Gastrocnemius medialis (tissue), 4 donors: ENCODE measurements at regions not wholly inside any gene's neighbourhood (a gene's known extent, or its start where the extent isn't known, plus 50 kb on each side); places are given as distances from the start of the nearest gene placed in this dataset.
A peak's percentile ranks its signal among the peaks of the same experiment; 100 is the strongest.

Experiments
- ATAC-seq, 2 donors: fragments of 150-250 bp; one replicate each; pipeline ENCODE4 v1.9.1; 2016
- DNase-seq, 2 donors: peaks; one replicate each; pipeline ENCODE4 v3.0.0-alpha.2; 2019
- H3K27ac ChIP-seq, 4 donors: fragments of 200-600 bp; sonication (generic); 1 replicate in 1 of 4; 2 replicates in 3 of 4; pipeline ENCODE4 v1.5.1; 2016 to 2018; ENCODE audit warnings: mild to moderate bottlenecking in 2 of 4, moderate library complexity in 1 of 4
- H3K27me3 ChIP-seq, 3 donors: fragments of 200-600 bp; sonication (generic) in 2 of 3; 1 replicate in 1 of 3; 2 replicates in 2 of 3; pipeline versions ENCODE4 v1.5.1 to v1.6.0; 2016 to 2019; ENCODE audit warnings: mild to moderate bottlenecking in 1 of 3, moderate library complexity in 1 of 3
- H3K36me3 ChIP-seq, 2 donors: fragments of 200-600 bp; sonication (generic) in 1 of 2; one replicate each; pipeline ENCODE4 v1.5.1; 2017 to 2018
- H3K4me1 ChIP-seq, 2 donors: fragments of 200-600 bp; sonication (generic) in 1 of 2; one replicate each; pipeline ENCODE4 v1.5.1; 2016 to 2017; ENCODE audit warnings: mild to moderate bottlenecking in 2 of 2
- H3K4me3 ChIP-seq, 4 donors: fragments of 200-600 bp; sonication (generic) in 3 of 4; 1 replicate in 1 of 4; 2 replicates in 3 of 4; pipeline ENCODE4 v1.5.1; 2016 to 2019; ENCODE audit warnings: mild to moderate bottlenecking in 2 of 4
- H3K9me3 ChIP-seq, 3 donors: fragments of 200-600 bp; sonication (generic) in 2 of 3; 1 replicate in 1 of 3; 2 replicates in 2 of 3; pipeline ENCODE4 v1.5.1; 2016 to 2019
- CTCF ChIP-seq, 5 experiments: fragments of 450-650 bp in 3 of 5; fragments of 200-600 bp in 2 of 5; sonication (generic) in 2 of 5; IDR thresholded peaks in 4 of 5; conservative IDR thresholded peaks in 1 of 5; 1 replicate in 4 of 5; 2 replicates in 1 of 5; pipeline ENCODE4 v1.5.1; 2016 to 2019; ENCODE audit warnings: antibody characterized with exemption in 5 of 5, mild to moderate bottlenecking in 3 of 5, moderate library complexity in 3 of 5
- POLR2A ChIP-seq, 2 donors: fragments of 450-650 bp; IDR thresholded peaks; one replicate each; pipeline ENCODE4 v1.6.1; 2017; ENCODE audit warnings: antibody characterized with exemption in 2 of 2, mild to moderate bottlenecking in 2 of 2, moderate library complexity in 2 of 2
- in situ Hi-C, 4 donors: fragments of 200-750 bp; cut with MboI; loops; one replicate each; pipeline versions ENCODE4 v1.15.0 to v1.8.0; 2017; ENCODE audit warnings: low sequenced_read_pairs in 4 of 4
- intact Hi-C: fragments of 100-400 bp; cut with DNase I; formaldehyde crosslinking; loops from one replicate; pipeline ENCODE4 v1.15.1; 2023; ENCODE audit warnings: low total_unique reads

DNA sequence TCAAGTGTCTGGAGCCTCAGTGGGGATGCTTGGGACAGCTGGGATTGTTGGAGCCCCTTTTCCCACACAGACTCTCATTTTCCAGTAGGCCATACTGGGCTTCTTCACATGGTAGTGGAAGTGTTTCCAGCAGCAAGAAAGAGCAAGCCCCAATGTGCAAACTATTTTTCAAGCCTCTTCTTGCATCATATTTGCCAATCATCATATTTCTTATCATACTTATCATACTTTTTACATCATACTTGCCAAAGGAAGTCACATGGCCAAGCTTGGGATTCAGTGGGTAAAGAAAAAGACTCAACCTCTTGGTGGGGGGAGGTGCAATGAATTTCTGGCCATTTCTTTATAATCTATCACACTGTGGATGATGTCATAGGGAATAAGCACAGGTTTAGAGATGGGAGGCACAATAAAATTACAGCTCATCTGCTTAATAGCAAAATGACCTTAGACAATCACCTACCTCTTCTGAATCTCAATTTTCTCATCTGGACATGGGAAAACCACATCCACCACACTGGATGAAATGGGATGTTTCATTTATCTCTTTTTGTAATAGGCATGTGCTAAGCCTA, 174.2 kb downstream of the MID1IP1 start:
- ATAC-seq: no peak
- Histone ChIP-seq H3K27ac (no peak overlapping the region), H3K36me3 (no peaks in the 10 kb centered on the region), H3K4me1 (no peaks in the 10 kb centered on the region), H3K27me3 (no peaks in the 10 kb centered on the region), H3K9me3 (no peaks in the 10 kb centered on the region), H3K4me3 (no peak overlapping the region)
- TF ChIP-seq POLR2A (IDR thresholded peaks at IDR 0.05) (no peak), CTCF (IDR thresholded peaks at IDR 0.05 in 4 of 5, conservative IDR thresholded peaks at IDR 0.05 in 1 of 5) (no peak)
- intact Hi-C loops (no loop called here), in situ Hi-C loops (loop anchor here in 3 of 4 donors (25.0 kb wide), 2 partner anchors 188 to 213 kb away; no protein-coding TSS in a partner anchor)
- no peak for DNase-seq

DNA sequence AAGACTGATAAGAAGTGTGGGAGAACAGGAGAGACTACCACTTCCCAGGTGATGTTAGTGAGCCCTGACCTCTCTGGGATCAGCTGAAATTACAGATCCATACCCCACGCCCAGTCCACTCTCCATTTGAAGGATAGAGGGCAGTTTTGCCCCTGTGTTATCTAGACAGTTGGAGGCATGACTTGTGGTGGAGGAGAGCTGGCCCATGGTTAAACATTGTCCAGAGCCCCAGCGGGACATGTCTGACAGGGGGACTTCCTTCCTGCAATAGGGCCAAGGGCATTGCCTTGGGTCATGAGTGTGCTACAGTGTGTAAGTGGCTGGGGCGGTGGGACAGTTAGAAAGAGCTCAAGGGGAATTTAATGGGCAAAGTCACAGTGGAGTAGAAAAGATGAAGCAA, 181.1 kb downstream of the MID1IP1 start:
- ATAC-seq (no peak), DNase-seq (no peak)
- no peak overlapping the region for H3K27ac ChIP-seq
- H3K27me3 ChIP-seq: no peaks in the 10 kb centered on the region
- H3K9me3 ChIP-seq: no peaks in the 10 kb centered on the region
- no peaks in the 10 kb centered on the region for H3K36me3 ChIP-seq
- no peaks in the 10 kb centered on the region for H3K4me1 ChIP-seq
- intact Hi-C loops: loop anchor here (5.0 kb wide), 1 partner anchor 230 kb away; no protein-coding TSS in a partner anchor
- TF ChIP-seq CTCF (IDR thresholded peaks at IDR 0.05 in 4 of 5, conservative IDR thresholded peaks at IDR 0.05 in 1 of 5): no peak
- TF ChIP-seq POLR2A (IDR thresholded peaks at IDR 0.05): no peak
- in situ Hi-C loops: loop anchor here in 3 of 4 donors (25.0 kb wide), 2 partner anchors 195 to 220 kb away; no protein-coding TSS in a partner anchor
- H3K4me3 ChIP-seq: no peak overlapping the region

- DNase-seq (no peak), ATAC-seq (no peak)
These were observed 181.6 kb downstream of the MID1IP1 start for GRCh38 chrX:38982843-38983242.

GRCh38 chrX:38985375-38985774, 184.1 kb downstream of the MID1IP1 start:
- DNase-seq: no peak
- no peaks in the 10 kb centered on the region for H3K27me3 ChIP-seq
- ATAC-seq: peak in 1 of 2 donors; percentile 53
- H3K4me1 ChIP-seq: no peaks in the 10 kb centered on the region
- TF ChIP-seq CTCF (IDR thresholded peaks at IDR 0.05 in 4 of 5, conservative IDR thresholded peaks at IDR 0.05 in 1 of 5) (peak in 2 of 5 experiments; percentile 11 to 19), POLR2A (IDR thresholded peaks at IDR 0.05) (no peak)
- intact Hi-C loops: loop anchor here (5.0 kb wide), 4 partner anchors 133 to 218 kb away; partner anchors contain the start of gene MID1IP1
- no peaks in the 10 kb centered on the region for H3K9me3 ChIP-seq
- no peak overlapping the region for H3K27ac ChIP-seq
- H3K36me3 ChIP-seq: no peaks in the 10 kb centered on the region
- in situ Hi-C loops: loop anchor here in 3 of 4 donors (25.0 kb wide), 2 partner anchors 198 to 223 kb away; no protein-coding TSS in a partner anchor
- H3K4me3 ChIP-seq: no peak overlapping the region

More at GRCh38 chrX:38982843-38983242, 181.6 kb downstream of the MID1IP1 start:
- Histone ChIP-seq H3K27me3 (no peaks in the 10 kb centered on the region), H3K36me3 (no peaks in the 10 kb centered on the region), H3K4me3 (no peak overlapping the region), H3K9me3 (no peaks in the 10 kb centered on the region), H3K4me1 (no peaks in the 10 kb centered on the region), H3K27ac (no peak overlapping the region)
- intact Hi-C loops: loop anchor here (5.0 kb wide), 1 partner anchor 231 kb away; no protein-coding TSS in a partner anchor
- TF ChIP-seq CTCF (IDR thresholded peaks at IDR 0.05 in 4 of 5, conservative IDR thresholded peaks at IDR 0.05 in 1 of 5) (no peak), POLR2A (IDR thresholded peaks at IDR 0.05) (no peak)
- in situ Hi-C loops: loop anchor here in 3 of 4 donors (25.0 kb wide), 2 partner anchors 196 to 221 kb away; no protein-coding TSS in a partner anchor
